HepG2 (cell line): ENCODE measurements at regions not wholly inside any gene's neighbourhood (a gene's known extent, or its start where the extent isn't known, plus 50 kb on each side); places are given as distances from the start of the nearest gene placed in this dataset.

Experiments used
- MAFF ChIP-seq: IDR thresholded peaks from 2 replicates; pipeline ENCODE4 v1.6.1; 2011; ENCODE audit warnings: low read depth, low read length, improper control_type of control experiment
- ONECUT2 ChIP-seq: sonication (generic); formaldehyde crosslinking; IDR thresholded peaks from 2 replicates; pipeline ENCODE4 v1.4.0; 2020; ENCODE audit warnings: missing genetic modification reagents
- PHB2 ChIP-seq: fragments of 450-650 bp; IDR thresholded peaks from 2 replicates; pipeline ENCODE4 v1.6.1; 2018; ENCODE audit not compliant: partially characterized antibody
- RFX1 ChIP-seq: fragments of 450-650 bp; IDR thresholded peaks from 2 replicates; pipeline ENCODE4 v1.6.1; 2017
- TBX3 ChIP-seq: fragments of 450-650 bp; IDR thresholded peaks from 2 replicates; pipeline ENCODE4 v1.6.1; 2017; ENCODE audit warnings: antibody characterized with exemption, mild to moderate bottlenecking, inconsistent platforms, borderline replicate concordance
- ZMYM4 ChIP-seq: sonication (generic); formaldehyde crosslinking; IDR thresholded peaks from 2 replicates; pipeline ENCODE4 v1.8.1; 2023; ENCODE audit warnings: mild to moderate bottlenecking, missing genetic modification reagents
- TF ChIP-seq, protein P1 (sequence below): sonication (generic); formaldehyde crosslinking; IDR thresholded peaks from 2 replicates; pipeline ENCODE4 v1.4.0; 2020; ENCODE audit warnings: mild to moderate bottlenecking, missing genetic modification reagents
- TF ChIP-seq, protein P2 (sequence below): sonication (generic); formaldehyde crosslinking; IDR thresholded peaks from 2 replicates; pipeline ENCODE4 v1.5.1; 2020; ENCODE audit warnings: mild to moderate bottlenecking, missing genetic modification reagents, borderline replicate concordance
- TF ChIP-seq, protein P3 (sequence below): sonication (generic); formaldehyde crosslinking; IDR thresholded peaks from 2 replicates; pipeline ENCODE4 v1.4.0; 2020; ENCODE audit warnings: missing genetic modification reagents, borderline replicate concordance
- TF ChIP-seq, protein P4 (sequence below): sonication (generic); formaldehyde crosslinking; IDR thresholded peaks from 2 replicates; pipeline ENCODE4 v1.4.0; 2020; ENCODE audit warnings: missing genetic modification reagents, borderline replicate concordance
- TF ChIP-seq, protein P5 (sequence below): sonication (generic); formaldehyde crosslinking; IDR thresholded peaks from 2 replicates; pipeline ENCODE4 v1.4.0; 2020; ENCODE audit warnings: mild to moderate bottlenecking, missing genetic modification reagents
- TF ChIP-seq, protein P6 (sequence below): IDR thresholded peaks from 2 replicates; pipeline ENCODE4 v1.6.1; 2016
- TF ChIP-seq, protein P7 (sequence below): sonication (generic); formaldehyde crosslinking; IDR thresholded peaks from 2 replicates; pipeline ENCODE4 v1.5.0; 2020; ENCODE audit warnings: missing genetic modification reagents
- TF ChIP-seq, protein P8 (sequence below): sonication (generic); formaldehyde crosslinking; IDR thresholded peaks from 2 replicates; pipeline ENCODE4 v1.8.0; 2023; ENCODE audit warnings: mild to moderate bottlenecking, missing genetic modification reagents

DNA sequence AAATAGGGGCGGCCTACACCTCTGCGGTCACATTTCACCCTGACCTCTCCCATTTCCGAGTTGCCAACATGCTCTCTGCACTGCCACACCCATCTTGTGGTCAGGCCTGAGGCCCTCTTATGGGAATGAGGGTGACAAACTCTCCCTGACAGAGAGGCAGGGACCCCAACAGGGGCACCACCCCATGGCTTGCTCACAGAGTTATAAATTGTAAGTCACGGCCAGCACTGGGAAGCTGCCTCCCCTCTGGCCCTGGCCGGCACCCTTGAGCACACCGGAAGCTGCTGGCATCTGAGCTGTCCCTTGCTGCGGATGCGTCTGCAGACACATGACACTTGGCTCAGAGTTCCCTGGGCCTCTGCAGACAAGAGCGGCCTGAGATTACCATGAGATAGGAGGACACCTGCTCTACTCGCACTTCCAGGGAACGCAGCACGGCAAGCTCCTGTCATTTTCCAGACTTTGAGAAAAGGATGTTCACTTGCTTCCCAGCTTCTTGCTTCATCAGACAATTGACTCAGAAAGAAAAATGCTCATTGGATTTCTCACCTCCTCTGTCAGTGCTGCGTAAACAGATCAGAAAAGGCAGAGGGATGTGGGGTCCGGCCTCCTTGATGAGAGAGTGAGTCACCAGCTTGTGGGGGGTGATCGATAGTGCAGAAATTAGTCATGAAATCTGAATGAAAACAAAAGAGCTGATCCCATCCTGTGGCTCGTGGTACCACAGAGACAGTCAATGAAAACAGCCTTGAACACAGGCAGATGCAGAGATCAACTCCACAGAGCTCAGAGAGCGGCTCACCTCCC lies 269.8 kb downstream of the SYK start (continued):
- TF ChIP-seq, protein P1, sequence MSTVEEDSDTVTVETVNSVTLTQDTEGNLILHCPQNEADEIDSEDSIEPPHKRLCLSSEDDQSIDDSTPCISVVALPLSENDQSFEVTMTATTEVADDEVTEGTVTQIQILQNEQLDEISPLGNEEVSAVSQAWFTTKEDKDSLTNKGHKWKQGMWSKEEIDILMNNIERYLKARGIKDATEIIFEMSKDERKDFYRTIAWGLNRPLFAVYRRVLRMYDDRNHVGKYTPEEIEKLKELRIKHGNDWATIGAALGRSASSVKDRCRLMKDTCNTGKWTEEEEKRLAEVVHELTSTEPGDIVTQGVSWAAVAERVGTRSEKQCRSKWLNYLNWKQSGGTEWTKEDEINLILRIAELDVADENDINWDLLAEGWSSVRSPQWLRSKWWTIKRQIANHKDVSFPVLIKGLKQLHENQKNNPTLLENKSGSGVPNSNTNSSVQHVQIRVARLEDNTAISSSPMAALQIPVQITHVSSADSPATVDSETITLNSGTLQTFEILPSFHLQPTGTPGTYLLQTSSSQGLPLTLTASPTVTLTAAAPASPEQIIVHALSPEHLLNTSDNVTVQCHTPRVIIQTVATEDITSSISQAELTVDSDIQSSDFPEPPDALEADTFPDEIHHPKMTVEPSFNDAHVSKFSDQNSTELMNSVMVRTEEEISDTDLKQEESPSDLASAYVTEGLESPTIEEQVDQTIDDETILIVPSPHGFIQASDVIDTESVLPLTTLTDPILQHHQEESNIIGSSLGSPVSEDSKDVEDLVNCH = no peak
- TF ChIP-seq RFX1 = no peak
- TF ChIP-seq MAFF = no peak
- TF ChIP-seq, protein P2, sequence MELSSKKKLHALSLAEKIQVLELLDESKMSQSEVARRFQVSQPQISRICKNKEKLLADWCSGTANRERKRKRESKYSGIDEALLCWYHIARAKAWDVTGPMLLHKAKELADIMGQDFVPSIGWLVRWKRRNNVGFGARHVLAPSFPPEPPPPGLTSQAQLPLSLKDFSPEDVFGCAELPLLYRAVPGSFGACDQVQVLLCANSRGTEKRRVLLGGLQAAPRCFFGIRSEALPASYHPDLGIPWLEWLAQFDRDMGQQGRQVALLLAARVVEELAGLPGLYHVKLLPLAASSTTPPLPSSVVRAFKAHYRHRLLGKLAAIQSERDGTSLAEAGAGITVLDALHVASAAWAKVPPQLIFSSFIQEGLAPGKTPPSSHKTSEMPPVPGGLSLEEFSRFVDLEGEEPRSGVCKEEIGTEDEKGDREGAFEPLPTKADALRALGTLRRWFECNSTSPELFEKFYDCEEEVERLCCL = no peak
- TF ChIP-seq ZMYM4 (CRISPR knock-in tag) = peak; percentile 59
- TF ChIP-seq, protein P3, sequence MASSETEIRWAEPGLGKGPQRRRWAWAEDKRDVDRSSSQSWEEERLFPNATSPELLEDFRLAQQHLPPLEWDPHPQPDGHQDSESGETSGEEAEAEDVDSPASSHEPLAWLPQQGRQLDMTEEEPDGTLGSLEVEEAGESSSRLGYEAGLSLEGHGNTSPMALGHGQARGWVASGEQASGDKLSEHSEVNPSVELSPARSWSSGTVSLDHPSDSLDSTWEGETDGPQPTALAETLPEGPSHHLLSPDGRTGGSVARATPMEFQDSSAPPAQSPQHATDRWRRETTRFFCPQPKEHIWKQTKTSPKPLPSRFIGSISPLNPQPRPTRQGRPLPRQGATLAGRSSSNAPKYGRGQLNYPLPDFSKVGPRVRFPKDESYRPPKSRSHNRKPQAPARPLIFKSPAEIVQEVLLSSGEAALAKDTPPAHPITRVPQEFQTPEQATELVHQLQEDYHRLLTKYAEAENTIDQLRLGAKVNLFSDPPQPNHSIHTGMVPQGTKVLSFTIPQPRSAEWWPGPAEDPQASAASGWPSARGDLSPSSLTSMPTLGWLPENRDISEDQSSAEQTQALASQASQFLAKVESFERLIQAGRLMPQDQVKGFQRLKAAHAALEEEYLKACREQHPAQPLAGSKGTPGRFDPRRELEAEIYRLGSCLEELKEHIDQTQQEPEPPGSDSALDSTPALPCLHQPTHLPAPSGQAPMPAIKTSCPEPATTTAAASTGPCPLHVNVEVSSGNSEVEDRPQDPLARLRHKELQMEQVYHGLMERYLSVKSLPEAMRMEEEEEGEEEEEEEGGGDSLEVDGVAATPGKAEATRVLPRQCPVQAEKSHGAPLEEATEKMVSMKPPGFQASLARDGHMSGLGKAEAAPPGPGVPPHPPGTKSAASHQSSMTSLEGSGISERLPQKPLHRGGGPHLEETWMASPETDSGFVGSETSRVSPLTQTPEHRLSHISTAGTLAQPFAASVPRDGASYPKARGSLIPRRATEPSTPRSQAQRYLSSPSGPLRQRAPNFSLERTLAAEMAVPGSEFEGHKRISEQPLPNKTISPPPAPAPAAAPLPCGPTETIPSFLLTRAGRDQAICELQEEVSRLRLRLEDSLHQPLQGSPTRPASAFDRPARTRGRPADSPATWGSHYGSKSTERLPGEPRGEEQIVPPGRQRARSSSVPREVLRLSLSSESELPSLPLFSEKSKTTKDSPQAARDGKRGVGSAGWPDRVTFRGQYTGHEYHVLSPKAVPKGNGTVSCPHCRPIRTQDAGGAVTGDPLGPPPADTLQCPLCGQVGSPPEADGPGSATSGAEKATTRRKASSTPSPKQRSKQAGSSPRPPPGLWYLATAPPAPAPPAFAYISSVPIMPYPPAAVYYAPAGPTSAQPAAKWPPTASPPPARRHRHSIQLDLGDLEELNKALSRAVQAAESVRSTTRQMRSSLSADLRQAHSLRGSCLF (CRISPR knock-in tag) = no peak
- no peak for TF ChIP-seq ONECUT2 (CRISPR knock-in tag)
- no peak; the same call in 1 of the 2 replicates for TF ChIP-seq TBX3
- TF ChIP-seq PHB2 = no peak
- TF ChIP-seq, protein P4, sequence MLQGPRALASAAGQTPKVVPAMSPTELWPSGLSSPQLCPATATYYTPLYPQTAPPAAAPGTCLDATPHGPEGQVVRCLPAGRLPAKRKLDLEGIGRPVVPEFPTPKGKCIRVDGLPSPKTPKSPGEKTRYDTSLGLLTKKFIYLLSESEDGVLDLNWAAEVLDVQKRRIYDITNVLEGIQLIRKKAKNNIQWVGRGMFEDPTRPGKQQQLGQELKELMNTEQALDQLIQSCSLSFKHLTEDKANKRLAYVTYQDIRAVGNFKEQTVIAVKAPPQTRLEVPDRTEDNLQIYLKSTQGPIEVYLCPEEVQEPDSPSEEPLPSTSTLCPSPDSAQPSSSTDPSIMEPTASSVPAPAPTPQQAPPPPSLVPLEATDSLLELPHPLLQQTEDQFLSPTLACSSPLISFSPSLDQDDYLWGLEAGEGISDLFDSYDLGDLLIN (CRISPR knock-in tag) = no peak
- TF ChIP-seq, protein P5, sequence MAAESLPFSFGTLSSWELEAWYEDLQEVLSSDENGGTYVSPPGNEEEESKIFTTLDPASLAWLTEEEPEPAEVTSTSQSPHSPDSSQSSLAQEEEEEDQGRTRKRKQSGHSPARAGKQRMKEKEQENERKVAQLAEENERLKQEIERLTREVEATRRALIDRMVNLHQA = no peak
- TF ChIP-seq, protein P6, sequence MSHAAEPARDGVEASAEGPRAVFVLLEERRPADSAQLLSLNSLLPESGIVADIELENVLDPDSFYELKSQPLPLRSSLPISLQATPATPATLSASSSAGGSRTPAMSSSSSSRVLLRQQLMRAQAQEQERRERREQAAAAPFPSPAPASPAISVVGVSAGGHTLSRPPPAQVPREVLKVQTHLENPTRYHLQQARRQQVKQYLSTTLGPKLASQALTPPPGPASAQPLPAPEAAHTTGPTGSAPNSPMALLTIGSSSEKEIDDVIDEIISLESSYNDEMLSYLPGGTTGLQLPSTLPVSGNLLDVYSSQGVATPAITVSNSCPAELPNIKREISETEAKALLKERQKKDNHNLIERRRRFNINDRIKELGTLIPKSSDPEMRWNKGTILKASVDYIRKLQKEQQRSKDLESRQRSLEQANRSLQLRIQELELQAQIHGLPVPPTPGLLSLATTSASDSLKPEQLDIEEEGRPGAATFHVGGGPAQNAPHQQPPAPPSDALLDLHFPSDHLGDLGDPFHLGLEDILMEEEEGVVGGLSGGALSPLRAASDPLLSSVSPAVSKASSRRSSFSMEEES (CRISPR knock-in tag) = peak; percentile 77
- TF ChIP-seq, protein P7, sequence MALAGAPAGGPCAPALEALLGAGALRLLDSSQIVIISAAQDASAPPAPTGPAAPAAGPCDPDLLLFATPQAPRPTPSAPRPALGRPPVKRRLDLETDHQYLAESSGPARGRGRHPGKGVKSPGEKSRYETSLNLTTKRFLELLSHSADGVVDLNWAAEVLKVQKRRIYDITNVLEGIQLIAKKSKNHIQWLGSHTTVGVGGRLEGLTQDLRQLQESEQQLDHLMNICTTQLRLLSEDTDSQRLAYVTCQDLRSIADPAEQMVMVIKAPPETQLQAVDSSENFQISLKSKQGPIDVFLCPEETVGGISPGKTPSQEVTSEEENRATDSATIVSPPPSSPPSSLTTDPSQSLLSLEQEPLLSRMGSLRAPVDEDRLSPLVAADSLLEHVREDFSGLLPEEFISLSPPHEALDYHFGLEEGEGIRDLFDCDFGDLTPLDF (CRISPR knock-in tag) = no peak
- TF ChIP-seq, protein P8, sequence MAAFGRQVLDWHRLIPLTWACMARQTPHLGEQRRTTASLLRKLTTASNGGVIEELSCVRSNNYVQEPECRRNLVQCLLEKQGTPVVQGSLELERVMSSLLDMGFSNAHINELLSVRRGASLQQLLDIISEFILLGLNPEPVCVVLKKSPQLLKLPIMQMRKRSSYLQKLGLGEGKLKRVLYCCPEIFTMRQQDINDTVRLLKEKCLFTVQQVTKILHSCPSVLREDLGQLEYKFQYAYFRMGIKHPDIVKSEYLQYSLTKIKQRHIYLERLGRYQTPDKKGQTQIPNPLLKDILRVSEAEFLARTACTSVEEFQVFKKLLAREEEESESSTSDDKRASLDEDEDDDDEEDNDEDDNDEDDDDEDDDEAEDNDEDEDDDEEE (CRISPR knock-in tag) = no peak; the same call in 1 of the 2 replicates
